Suppressor macrophage (primary cell): ENCODE measurements at regions not wholly inside any gene's neighbourhood (a gene's known extent, or its start where the extent isn't known, plus 50 kb on each side); places are given as distances from the start of the nearest gene placed in this dataset.

Experiments
- DNase-seq, 4 experiments: peaks; one replicate each; pipeline ENCODE4 v3.0.0-alpha.2; 2020 to 2022

DNA sequence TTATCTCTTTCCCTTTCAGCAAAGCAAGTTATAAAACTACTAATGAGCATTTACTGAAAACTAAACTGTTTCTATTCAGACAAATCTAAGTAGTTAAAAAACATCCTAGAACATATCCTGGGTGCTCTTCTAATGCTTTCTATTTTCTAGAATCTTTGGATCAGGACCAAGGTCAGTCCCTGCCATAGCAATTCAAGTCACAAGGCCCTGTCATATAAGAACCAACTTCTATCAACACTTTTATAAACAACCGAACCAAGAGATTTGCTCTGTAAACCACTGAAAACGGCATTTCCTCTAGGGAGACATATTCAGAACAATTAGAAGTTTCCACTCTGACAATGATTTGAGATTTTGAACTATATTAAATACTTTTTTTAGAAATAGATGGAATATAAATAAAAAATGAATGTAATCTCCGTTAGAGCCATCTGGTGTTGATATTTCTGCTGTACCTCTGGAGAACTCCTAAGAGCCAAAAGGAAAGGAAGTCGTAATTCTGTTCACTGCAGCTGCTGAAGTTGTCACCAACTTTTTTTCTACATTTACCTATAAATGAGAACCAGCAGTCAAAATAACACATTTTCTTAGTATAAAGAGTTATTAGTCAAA is 51.4 kb upstream of the LGSN start:
- no peak for DNase-seq

DNA sequence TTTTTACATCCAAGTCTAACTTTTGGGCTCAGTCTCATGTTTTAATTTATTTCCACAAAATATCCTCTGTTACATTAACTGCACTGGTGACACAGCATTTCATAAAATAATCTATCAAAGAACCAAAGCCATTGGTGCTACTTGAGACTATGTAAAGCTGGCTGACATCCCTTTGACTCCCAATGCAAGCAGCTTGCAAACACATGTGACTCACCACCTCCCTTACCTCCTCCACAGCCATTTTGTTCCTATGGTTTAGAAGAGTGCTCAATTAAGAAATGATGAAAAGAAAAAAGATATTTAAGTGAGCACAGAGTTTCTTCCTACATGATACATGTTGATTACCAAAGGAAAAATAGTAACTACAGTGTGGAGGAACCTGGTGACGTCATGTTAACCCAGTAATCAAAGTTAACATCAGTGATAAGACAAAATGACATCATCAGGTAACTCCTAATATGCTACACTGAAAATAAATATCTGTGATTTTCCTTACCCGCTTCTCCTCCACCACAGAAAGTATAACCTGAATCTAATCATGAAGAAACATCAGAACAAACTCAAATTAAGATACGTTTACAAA is 53.3 kb upstream of the LGSN start:
- no peak for DNase-seq

DNA sequence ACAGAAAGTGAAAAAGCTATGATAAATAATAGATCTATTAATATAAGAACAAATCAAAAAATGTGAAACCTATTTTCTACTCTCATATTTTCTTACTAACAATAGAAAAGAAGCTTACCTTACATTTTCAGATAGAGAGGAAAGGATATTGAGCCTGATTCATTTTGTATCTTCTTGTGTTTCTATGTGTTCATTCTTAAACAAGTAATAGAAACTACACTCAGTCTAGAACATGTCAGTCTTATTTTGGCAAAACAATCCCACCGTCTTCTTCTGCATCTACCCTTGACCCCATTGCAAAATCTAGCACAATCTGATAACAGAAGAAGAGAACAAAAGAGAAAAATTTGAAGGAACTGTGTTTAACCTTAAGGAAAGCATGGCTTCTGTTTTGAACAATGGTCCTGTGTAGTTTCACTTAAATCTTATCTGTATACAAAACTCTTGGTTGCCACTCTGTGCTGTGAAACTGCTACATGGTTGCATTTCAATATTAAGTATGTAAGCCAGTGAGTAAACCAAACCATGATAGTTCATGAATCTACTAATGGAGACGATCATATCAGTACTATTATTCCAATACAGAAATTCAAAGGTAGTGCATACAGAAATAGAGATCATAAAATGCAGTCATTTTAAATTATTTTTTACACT is 69.5 kb upstream of the LGSN start:
- no peak for DNase-seq

DNA sequence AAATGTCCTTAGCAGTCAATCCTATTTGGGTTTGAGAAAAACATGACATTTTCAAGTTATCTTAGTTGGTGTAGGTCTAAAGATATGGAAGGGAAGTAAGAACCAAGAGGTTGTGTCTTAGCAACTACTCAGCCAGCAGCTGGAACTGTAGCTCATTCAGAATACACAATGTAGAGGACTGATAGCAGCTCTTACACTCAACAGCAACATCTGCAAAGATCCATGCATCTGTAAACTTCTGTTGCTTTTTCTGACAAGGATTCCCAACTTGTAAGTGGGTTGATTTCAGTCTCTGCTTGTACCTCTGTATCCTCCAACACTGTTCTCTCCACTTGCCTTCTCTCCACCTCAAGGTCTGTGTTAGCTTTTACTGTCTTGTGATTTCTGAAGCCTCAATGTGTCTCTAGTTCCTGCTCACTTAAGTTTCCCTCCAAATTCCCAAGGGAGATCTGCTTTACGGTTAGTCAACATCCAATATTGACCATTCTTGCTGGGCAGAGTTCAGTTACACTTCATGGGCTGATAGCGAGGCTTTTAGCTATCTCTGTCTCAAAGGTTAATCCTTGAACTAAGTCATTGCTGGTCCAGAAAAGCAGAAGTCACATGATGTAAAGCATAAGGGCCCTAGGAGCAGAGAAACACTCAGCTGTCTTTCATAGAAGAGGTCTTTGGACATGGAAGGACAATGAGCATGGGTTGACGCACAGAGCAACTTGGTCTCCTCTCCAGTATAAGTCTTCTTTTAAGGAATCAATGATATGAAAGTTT is 71.6 kb upstream of the LGSN start:
- no peak for DNase-seq

DNA sequence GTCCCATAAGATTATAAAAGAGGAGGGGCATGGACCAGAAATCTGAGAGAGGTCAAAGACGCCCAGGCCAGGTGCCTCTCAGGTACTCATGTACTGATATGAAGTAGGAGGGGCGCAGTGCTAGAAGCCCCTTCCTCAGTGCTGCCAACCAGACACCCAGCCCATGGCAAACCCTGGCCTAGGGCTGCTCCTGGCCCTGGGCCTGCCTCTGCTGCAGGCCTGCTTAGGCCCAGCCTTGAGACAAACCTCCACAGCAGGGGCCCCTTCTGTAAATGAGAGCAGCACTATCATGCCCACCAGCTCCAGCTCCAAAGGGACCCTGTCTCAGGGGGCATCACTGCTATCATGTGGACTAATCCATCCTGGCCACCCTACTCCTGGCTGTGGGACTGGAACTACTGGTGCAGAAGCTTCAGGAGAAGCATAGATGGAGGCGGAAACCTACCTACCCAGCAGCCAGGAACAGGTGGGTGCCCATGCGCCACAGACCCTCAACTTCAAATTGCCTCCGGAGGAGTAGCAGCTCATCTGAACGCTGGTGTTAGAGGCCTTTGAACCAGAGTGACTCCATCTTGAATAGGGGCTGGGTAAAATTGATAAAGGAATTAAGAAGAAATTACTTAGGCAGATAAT is 72.4 kb upstream of the LGSN start:
- DNase-seq = no peak

DNA sequence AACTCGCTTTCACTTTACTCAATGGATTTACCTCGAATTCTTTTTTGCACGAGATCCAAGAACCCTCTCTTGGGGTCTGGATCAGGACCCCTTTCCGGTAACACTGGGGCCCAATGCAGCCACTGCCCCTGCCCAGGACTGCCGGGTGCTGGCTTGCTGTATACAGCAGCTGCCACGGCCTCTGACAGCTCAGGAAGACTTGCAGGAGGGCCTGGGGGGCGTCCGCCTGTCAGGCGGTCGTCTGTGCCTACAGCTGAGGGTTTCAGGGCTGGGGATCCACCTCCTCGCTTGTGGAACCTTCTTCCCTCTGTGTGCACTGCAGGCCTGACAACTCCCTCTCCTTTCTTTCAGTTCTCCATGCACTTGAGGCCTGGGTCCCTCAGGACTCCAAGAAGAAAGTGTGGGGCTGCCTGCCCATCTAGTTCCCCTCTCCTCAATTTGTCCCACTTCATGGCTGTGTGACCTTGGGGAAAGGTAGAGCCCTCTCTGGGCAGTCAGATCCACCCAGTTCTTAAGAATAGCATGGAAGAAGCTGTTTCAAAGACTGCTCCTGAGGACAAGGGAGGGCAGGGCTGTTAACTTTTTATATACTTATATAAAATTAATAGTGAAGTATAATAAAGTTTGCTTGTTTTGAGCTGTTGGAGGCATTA is 75.0 kb upstream of the LGSN start:
- no peak for DNase-seq

DNA sequence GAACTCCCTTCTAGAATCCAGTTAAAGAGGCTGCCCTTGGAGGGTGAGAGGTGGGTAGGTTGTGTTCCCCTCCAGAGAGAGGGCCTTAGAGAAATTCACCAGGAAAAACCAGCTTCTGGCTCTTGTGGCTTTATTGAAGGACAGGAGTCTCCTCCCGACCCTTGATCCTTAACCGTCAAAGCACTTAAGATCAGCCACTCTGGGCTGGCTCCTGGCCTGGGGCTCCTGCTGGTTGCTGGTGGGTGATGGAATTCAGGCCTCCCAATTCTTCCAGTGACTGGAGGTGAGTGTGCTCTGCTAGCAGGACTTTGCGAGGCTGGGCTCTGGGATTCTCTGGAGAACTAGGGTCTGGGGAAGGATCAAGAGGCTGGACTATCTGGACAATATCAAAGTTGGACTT is 75.6 kb upstream of the LGSN start:
- DNase-seq = no peak

DNA sequence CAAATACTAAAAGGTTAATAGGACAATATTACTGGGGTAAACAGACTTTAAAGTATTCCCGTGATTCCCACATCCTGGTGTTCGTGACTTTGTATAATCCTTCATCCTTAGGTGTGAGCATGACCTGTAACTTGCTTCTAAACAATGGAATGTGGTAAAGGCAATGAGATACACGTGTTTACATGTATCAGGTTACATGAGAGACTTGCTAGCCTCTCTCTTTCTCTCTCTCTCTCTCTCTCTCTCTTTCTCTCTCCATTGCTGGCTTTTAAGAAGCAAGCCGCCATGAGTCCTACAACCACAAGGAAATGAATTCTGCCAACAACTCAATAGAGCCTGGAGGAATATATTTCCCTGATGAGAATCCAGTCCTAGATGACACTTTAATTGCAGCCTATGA is 83.9 kb upstream of the LGSN start:
- no peak for DNase-seq

DNA sequence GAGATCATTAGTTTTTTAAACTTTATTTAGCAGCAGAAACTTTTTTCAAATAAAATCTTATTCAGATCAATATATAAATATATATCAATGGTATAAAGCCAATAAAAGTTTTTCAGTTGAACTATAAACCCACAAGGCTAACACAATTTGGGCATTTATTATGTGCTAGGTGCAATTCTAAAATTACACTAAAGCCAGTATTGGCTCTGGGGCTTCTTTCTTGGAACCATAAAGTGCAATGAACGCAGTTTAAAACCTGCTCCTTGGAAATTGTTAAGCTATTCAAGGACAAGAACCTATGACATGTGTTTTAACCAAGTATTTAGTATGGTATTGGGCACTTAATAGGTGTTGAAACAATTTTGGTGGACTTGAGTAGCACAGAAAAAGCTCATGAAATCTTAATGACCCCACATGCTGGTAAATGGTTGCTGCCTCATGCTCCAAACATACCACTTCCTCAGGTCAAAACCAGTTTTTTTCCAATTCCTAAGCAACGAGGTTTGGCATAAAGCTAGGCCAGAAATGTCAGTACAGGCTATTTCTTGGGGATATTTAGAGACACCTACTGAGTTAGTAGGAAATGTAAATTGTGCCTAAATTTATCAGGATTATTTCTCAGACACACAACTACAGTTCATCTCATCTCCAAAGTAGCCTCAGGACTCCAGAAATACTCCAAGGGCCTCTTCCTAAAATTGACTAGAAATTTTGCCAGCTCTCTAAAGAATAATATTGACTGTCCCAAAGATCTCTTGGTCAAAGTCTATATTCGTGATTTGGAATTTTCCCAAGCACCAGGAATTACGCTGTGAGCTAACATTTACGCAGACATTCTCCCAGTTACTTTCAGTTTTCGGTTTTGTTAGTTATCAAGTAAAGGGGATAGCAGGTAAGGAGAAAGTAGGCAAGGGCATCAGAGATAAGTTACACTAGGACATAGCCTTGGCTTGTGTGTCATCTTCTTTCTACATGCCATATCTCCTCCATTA is 90.9 kb upstream of the LGSN start:
- DNase-seq = no peak

DNA sequence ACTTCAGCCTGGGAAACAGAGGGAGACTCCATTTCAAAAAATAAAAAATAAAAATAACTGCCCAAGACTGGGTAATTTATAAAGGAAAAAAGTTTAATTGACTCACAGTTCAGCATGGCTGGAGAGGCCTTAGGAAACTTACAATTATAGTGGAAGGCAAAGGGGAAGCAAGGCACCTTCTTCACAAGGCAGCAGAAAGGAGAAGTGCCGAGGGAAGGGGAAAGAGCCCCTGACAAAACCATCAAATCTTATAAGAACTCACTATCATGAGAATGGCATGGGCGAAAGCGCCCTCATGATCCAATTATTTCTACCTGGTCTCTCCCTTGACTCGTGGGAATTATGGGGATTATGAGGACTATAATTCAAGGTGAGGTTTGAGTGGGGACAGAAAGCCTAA is 95.5 kb upstream of the LGSN start:
- DNase-seq = peak in 1 of 4 experiments; percentile 20

DNA sequence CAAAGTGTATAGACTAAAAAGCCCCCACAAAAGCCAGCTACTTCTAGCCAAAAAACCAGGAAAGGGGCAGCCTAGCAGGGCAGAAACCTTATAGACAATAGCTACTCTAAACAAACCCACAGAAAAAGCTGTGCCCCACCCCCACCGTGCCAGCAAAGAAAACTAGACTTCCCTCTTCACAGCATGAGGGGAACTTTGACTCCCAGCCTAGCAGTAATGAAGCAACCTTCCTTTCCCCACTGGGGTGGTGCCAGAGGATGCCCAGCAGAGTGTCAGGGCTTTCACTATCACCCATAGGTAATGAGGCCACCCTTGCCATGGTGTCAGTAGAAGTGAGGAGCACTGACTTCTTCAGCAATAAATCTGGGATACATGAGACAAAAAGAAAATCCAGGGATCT is 99.0 kb upstream of the LGSN start:
- peak; percentile 37 to 77 (median 62) for DNase-seq

DNA sequence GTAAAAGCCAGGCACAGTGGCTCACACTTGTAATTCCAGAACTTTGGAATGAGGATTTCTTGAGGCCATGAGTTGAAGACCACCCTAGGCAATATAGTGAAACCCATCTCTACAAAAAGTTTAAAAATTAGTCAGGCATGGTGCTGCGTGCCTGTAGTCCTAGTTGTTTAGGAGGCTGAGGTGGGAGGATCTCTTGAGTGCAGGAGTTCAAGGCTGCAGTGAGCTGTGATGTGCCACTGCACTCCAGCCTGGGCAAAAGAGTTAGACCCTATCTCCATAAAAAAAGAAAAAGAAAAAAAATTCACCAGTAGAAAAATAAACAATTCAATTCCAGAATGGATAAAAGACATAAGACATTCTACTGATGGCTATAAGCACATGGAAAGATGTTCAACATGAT is 104.9 kb upstream of the LGSN start:
- no peak for DNase-seq

DNA sequence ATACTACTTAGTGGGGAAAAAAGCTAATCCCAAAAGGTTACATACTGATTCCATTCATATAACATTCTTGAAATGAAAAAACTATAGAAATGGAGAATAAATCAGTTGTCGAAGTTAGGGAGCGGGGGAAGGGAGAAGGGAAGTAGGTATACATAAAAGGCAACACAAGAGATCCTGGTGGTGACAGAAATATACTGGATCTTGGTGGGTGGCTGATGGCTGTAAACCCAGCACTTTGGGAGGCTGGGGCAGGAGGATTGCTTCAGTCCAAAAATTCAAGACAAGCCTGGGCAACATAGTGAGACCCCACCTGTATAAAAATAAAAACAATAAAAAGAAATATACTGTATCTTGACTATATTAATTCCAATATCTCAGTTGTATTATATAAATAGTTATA is 105.7 kb upstream of the LGSN start:
- DNase-seq = no peak

DNA sequence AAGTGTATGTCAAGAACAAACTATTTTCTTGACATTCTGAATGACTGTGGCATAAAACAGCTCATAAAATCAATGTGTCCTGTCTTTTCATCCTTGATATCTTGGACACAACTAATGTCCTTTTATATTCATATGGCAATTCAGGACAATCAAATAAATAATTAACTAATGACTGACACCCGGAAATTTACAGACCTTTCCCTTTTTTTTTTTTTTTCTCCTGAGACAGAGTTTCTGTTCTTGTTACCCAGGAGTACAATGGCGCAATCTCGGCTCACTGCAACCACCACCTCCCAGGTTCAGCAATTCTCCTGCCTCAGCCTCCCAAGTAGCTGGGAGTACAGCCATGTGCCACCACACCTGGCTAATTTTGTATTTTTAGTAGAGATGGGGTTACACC is 107.1 kb upstream of the LGSN start:
- DNase-seq = no peak

DNA sequence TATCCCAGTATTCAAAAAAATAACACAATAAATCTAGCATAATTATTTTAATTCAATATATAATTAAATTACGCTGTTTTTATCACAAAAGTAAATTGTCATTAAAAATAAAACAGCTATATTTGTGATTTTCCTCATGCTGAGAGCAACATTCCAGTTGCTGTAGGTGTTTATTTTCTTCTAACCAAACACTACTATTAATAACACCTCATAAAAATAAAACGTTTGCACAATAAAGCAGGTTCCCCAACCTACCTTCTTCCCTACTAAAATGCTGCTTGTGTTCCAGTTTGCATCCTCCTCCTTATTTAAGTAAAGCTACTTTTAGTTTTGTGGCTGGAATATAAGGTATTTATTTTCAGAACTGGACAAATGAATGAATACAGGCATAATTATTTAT is 108.2 kb upstream of the LGSN start:
- no peak for DNase-seq

DNA sequence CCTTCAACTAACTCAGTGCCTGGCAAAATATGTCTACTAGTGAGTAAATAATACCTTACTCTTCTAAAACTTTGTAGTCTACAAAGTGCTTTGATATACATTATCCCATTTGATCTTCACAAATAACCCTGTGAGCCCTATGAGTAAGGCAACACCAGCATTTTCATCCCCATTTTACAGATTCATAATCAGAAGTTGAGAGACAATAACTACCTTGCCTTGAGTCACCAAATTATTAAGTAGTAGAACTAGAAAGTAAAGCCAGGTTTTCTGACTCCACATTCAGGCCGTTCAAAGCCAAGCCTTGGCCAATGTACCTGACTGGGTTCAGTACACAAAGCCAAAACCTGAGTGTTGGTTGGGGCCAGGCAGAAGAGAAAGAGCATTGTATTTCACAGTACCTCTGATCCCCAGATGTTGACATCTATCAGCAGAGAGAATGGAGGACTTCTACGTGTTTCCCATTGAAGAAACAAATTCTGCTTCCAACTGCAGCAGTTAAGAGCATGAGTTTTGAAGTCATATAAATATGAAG is 111.3 kb upstream of the LGSN start:
- DNase-seq = no peak

DNA sequence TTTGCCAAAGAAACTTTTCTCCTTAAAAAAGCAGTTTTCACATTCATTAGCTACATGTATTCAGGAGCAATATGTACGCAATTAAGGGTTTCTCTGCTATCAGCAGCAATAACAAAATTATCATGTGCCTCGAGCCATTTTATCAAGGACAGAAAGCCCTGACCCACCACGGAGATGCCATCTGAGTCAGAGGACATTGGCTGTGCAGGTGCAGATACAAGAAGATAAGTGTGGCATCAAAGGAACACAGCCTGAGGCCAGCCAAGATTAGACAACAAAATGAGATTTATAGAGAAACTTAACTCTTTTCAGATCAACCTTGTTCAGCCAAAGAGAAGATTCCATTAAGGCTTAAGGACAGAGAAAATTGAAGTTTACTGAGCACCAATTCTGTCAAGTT is 115.2 kb upstream of the LGSN start:
- DNase-seq = no peak

DNA sequence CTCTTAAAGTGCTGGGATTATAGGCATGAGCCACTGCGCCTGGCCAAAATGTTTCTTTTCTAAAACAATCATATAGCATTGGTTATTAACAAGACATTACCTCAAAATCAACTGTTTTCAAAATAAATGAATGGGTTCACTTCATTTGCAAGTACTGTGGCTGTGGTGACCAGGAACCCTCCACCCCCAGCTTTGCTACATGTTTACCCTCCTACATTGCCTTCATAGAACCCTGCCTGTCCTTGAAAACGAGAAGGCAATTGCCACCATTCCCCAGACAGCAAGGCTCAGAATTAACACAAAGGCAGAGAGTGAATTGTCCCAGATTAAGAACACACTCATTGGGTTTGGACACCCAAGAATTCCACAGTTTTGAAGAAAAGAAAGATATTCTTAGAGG is 116.6 kb upstream of the LGSN start:
- no peak for DNase-seq

DNA sequence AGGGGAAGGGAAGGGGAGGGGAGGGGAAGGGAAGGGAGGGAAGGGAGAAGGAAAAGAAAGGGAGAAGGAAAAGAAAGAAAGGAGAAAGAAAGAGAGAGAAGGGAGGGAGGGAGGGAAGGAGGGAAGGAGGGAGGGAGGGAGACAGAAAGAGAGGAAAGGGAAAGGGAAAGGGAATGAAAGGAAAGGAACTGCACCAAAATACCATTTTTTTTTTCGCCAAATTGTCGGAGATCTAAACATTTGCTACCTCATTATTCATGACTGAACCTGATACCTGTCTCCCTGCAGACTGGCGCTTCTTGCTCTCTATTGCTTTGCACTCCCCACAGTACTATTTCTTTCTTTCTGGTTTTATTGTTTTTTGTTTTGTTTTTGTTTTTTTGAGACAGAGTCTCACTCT is 117.3 kb upstream of the LGSN start:
- DNase-seq = no peak

DNA sequence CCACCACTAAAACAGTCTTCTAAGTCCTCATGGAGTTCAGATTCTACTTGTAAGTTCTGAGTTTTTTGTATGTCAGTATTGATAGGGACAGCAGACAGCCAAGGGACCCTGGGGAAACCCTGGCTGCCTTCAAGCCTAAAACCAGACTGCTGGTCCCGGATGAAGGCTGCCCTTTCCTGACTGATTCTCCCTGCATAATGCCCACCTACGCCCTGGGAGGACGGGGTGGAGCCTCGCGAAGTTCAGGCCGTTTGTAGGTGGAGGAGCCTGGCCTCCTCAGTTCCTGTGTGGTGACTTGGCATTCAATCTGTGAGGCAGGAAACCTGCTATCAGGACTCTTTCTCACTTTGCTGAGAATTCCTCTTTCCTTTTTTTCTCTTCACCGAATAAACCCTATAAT is 120.3 kb upstream of the LGSN start:
- peak; percentile 1 to 49 (median 17) for DNase-seq

DNA sequence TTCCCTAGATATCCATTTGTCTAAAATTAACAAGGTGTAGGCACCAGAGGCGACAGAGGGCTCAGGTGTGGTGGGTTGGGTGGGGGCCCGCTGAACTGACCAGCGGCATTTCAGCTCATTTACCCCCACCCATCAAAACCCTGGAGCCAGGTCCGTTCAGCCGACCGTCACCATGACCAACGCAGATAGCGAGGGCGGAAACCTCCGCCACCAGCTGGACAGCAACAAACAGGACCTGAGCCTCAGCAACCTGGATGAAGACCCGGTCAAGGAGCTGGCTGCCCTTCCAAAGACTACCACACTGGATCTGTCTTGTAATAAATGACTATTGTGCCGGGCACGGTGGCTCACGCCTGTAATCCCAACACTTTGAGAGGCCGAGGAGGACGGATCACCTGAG is 120.8 kb upstream of the LGSN start:
- no peak for DNase-seq
